ENCODE measurements at regions not wholly inside any gene's neighbourhood (a gene's known extent, or its start where the extent isn't known, plus 50 kb on each side); places are given as distances from the start of the nearest gene placed in this dataset.

GRCh38 chr18:55744206-55744605 is 156.2 kb upstream of the TCF4 start:
- H3K9me1 ChIP-seq (ENCODE audit: control insufficient read depth, insufficient read depth, low read length), result no peaks in the 10 kb centered on the region
- 81% methylated on average over 2 of the region's 2 CpGs for WGBS (ENCODE audit: insufficient coverage, low coverage, missing lambda C conversion rate)
- DNase-seq (ENCODE audit: extremely low read depth in 1 of 4, low spot score in 3 of 4), result no peak
- no peak overlapping the region for H3K4me2 ChIP-seq (ENCODE audit: insufficient read depth, low read length)
- H3K79me2 ChIP-seq (ENCODE audit: control insufficient read depth, insufficient read depth, low read length), result no peaks in the 10 kb centered on the region
- H3K27me3 ChIP-seq (ENCODE audit: control insufficient read depth in 2 of 2, insufficient read depth in 2 of 2, low read length in 2 of 2), result no peaks in the 10 kb centered on the region
- peaks cover 16 to 29% of the 10 kb centered on the region in 2 experiments; a peak in 3 of 5 replicates for H3K4me1 ChIP-seq (replicated peaks in 1 of 2; ENCODE audit: control insufficient read depth in 2 of 2, insufficient read depth in 2 of 2, low read length in 2 of 2)
- H3K9ac ChIP-seq (ENCODE audit: insufficient read depth in 1 of 2, low read depth in 2 of 2, low read length in 2 of 2), result no peak overlapping the region
- FAIRE-seq, result no peak
- ChIA-PET CTCF (ENCODE audit: low intra/inter-chr PET ratio) (no interaction called here), POLR2A (interaction anchor here (0.9 to 1.3 kb wide), 2 partner anchors 9 to 12 kb away, joined by 4 read pairs; no protein-coding TSS in a partner anchor)
- no peaks in the 10 kb centered on the region for H3K9me3 ChIP-seq (replicated peaks; ENCODE audit: control insufficient read depth, insufficient read depth, low read depth, low read length)
- no peaks in the 10 kb centered on the region for H4K20me1 ChIP-seq (replicated peaks; ENCODE audit: control insufficient read depth, insufficient read depth, low read length)
- intact Hi-C loops (cut with micrococcal nuclease), result no loop called here
- H3K36me3 ChIP-seq (ENCODE audit: control insufficient read depth, insufficient read depth, low read length), result no peaks in the 10 kb centered on the region; the same call in 2 of the 3 replicates
- TF ChIP-seq HDAC8 (tag; IDR thresholded peaks at IDR 0.05) (no peak), CHD2 (IDR thresholded peaks at IDR 0.05; ENCODE audit: low read depth, low read length) (no peak), HNRNPH1 (optimal IDR thresholded peaks at IDR 0.05; ENCODE audit: low read depth, low read length) (no peak), SNAPC5 (CRISPR knock-in tag; IDR thresholded peaks at IDR 0.05) (no peak), NFIC (IDR thresholded peaks at IDR 0.05) (no peak), MXI1 (IDR thresholded peaks at IDR 0.05; ENCODE audit: low read depth, low read length) (no peak), NFE2 (IDR thresholded peaks at IDR 0.05; ENCODE audit: low read depth) (no peak), ZNF717 (CRISPR knock-in tag; IDR thresholded peaks at IDR 0.05) (no peak)
- no peak overlapping the region for H3K4me3 ChIP-seq
- no peak overlapping the region for H3K27ac ChIP-seq (ENCODE audit: extremely low read depth, low read depth, low read length)
- ATAC-seq, result no peak
- BruUV-seq (replicated peaks), result no TSS peak
- H2AFZ ChIP-seq (ENCODE audit: low read depth, low read length), result no peak overlapping the region
- in situ Hi-C loops (cut with MboI), result no loop called here

GRCh38 chr18:55743736-55744135 is 155.7 kb upstream of the TCF4 start:
- no peak overlapping the region for H2AFZ ChIP-seq (ENCODE audit: low read depth, low read length)
- no peak for ATAC-seq
- H3K36me3 ChIP-seq (ENCODE audit: control insufficient read depth, insufficient read depth, low read length), result no peaks in the 10 kb centered on the region
- BruUV-seq (replicated peaks), result no TSS peak
- no peaks in the 10 kb centered on the region for H3K27me3 ChIP-seq (ENCODE audit: control insufficient read depth in 2 of 2, insufficient read depth in 2 of 2, low read length in 2 of 2)
- intact Hi-C loops (cut with micrococcal nuclease), result no loop called here
- no peak for FAIRE-seq
- no peaks in the 10 kb centered on the region for H3K79me2 ChIP-seq (ENCODE audit: control insufficient read depth, insufficient read depth, low read length)
- H4K20me1 ChIP-seq (replicated peaks; ENCODE audit: control insufficient read depth, insufficient read depth, low read length), result no peaks in the 10 kb centered on the region
- no peak overlapping the region for H3K4me3 ChIP-seq
- no peaks in the 10 kb centered on the region for H3K9me1 ChIP-seq (ENCODE audit: control insufficient read depth, insufficient read depth, low read length)
- in situ Hi-C loops (cut with MboI), result no loop called here
- CTCF ChIA-PET (ENCODE audit: low intra/inter-chr PET ratio), result no interaction called here
- no peak overlapping the region for H3K4me2 ChIP-seq (ENCODE audit: insufficient read depth, low read length)
- H3K27ac ChIP-seq (ENCODE audit: extremely low read depth, low read depth, low read length), result no peak overlapping the region
- WGBS (ENCODE audit: insufficient coverage, low coverage, missing lambda C conversion rate), result 79% methylated on average over 3 of the region's 3 CpGs
- POLR2A ChIA-PET, result interaction anchor here (0.9 to 1.3 kb wide), 2 partner anchors 8 to 12 kb away, joined by 4 read pairs; no protein-coding TSS in a partner anchor
- H3K4me1 ChIP-seq (replicated peaks in 1 of 2; ENCODE audit: control insufficient read depth in 2 of 2, insufficient read depth in 2 of 2, low read length in 2 of 2), result peaks cover 12 to 25% of the 10 kb centered on the region in 2 experiments; a peak in 3 of 5 replicates
- H3K9me3 ChIP-seq (replicated peaks; ENCODE audit: control insufficient read depth, insufficient read depth, low read depth, low read length), result no peaks in the 10 kb centered on the region
- no peak overlapping the region for H3K9ac ChIP-seq (ENCODE audit: insufficient read depth in 1 of 2, low read depth in 2 of 2, low read length in 2 of 2)
- DNase-seq (ENCODE audit: extremely low read depth in 1 of 4, low spot score in 3 of 4), result no peak
- no peak for TF ChIP-seq PCBP1 (IDR thresholded peaks at IDR 0.05; ENCODE audit: low read depth, low read length, poor library complexity, severe bottlenecking)
- no peak for TF ChIP-seq ID3 (CRISPR knock-in tag; IDR thresholded peaks at IDR 0.05)
- TF ChIP-seq ID3 (tag; IDR thresholded peaks at IDR 0.05), result no peak
- no peak for TF ChIP-seq ZNF143 (CRISPR knock-in tag; IDR thresholded peaks at IDR 0.05)
- TF ChIP-seq ZNF668 (CRISPR knock-in tag; IDR thresholded peaks at IDR 0.05), result no peak
- no peak for TF ChIP-seq ZBTB49 (CRISPR knock-in tag; IDR thresholded peaks at IDR 0.05; ENCODE audit: borderline replicate concordance)
- TF ChIP-seq TRIM28 (IDR thresholded peaks at IDR 0.05), result no peak
